ENCODE measurements at regions not wholly inside any gene's neighbourhood (a gene's known extent, or its start where the extent isn't known, plus 50 kb on each side); places are given as distances from the start of the nearest gene placed in this dataset.

- no peak for TF ChIP-seq CTCF (IDR thresholded peaks at IDR 0.05; ENCODE audit: insufficient read depth, low read depth, low read length)
- TF ChIP-seq EZH2 (IDR thresholded peaks at IDR 0.05; ENCODE audit: insufficient read depth, low read length), result no peak
Measured at GRCh38 chr18:47658498-47658897, 272.0 kb downstream of the SMAD2 start.

Measured in astrocyte (in vitro differentiated cells and primary cell).